WTC11 (cell line): ENCODE measurements at regions not wholly inside any gene's neighbourhood (a gene's known extent, or its start where the extent isn't known, plus 50 kb on each side); places are given as distances from the start of the nearest gene placed in this dataset.

Source experiments
- ATAC-seq: fragments of 200-7000 bp; cut with Tn5 transposase; 2 replicates; pipeline ENCODE4 v1.10.0; 2021; ENCODE audit warnings: mild to moderate bottlenecking, moderate library complexity
- CTCF ChIA-PET: fragments of 300-600 bp; sonication (Branson Sonifier 250); formaldehyde crosslinking; loops from one replicate; lab custom pipeline; 2021; ENCODE audit warnings: antibody characterized with exemption; lab: Charles Lee
- POLR2A ChIA-PET: fragments of 350-600 bp; sonication (Branson Sonifier 250); formaldehyde crosslinking; loops from one replicate; lab custom pipeline; 2021; ENCODE audit warnings: antibody characterized with exemption; lab: Charles Lee
- DNase-seq: peaks from one replicate; pipeline ENCODE4 v3.0.0; 2021; ENCODE audit warnings: low spot score
- H3K27ac Mint-ChIP-seq: 2 replicates; pipeline ENCODE4 v1.8.0; 2021; ENCODE audit warnings: mixed read lengths
- H3K27me3 Mint-ChIP-seq: 2 replicates; pipeline ENCODE4 v1.8.0; 2021; ENCODE audit warnings: low read depth, mild to moderate bottlenecking, moderate library complexity, mixed read lengths
- H3K36me3 Mint-ChIP-seq: 2 replicates; pipeline ENCODE4 v1.8.0; 2021; ENCODE audit warnings: mixed read lengths
- H3K4me1 Mint-ChIP-seq: 2 replicates; pipeline ENCODE4 v1.8.0; 2022; ENCODE audit warnings: mixed read lengths
- H3K4me3 Mint-ChIP-seq: 2 replicates; pipeline ENCODE4 v1.8.0; 2021; ENCODE audit warnings: mild to moderate bottlenecking, moderate library complexity, mixed read lengths
- H3K9me3 Mint-ChIP-seq: 2 replicates; pipeline ENCODE4 v1.8.0; 2021; ENCODE audit warnings: mixed read lengths
- IRF2 ChIP-seq: sonication (generic); formaldehyde crosslinking; IDR thresholded peaks from 2 replicates; pipeline ENCODE4 v1.8.0; 2022; ENCODE audit warnings: low read depth, missing genetic modification reagents, borderline replicate concordance
- NR1H2 ChIP-seq: sonication (generic); formaldehyde crosslinking; IDR thresholded peaks from 2 replicates; pipeline ENCODE4 v1.9.0; 2021; ENCODE audit warnings: mild to moderate bottlenecking, moderate library complexity, missing genetic modification reagents
- NR3C1 ChIP-seq: sonication (generic); formaldehyde crosslinking; conservative IDR thresholded peaks from 2 replicates; pipeline ENCODE4 v1.8.1; 2023; ENCODE audit warnings: low read depth, mild to moderate bottlenecking, missing genetic modification reagents
- SMAD3 ChIP-seq: sonication (generic); formaldehyde crosslinking; IDR thresholded peaks from 2 replicates; pipeline ENCODE4 v1.8.0; 2022; ENCODE audit warnings: missing genetic modification reagents, mild to moderate bottlenecking, borderline replicate concordance
- TP53 ChIP-seq: sonication (generic); formaldehyde crosslinking; IDR thresholded peaks from 2 replicates; pipeline ENCODE4 v1.8.1; 2023; ENCODE audit warnings: mild to moderate bottlenecking, missing genetic modification reagents
- ZNF232 ChIP-seq: sonication (generic); formaldehyde crosslinking; IDR thresholded peaks from 2 replicates; pipeline ENCODE4 v1.8.0; 2022; ENCODE audit warnings: mild to moderate bottlenecking, missing genetic modification reagents
- ZNF416 ChIP-seq: fragments of 250-450 bp; sonication (Bioruptor Pico); IDR thresholded peaks from 2 replicates; pipeline ENCODE4 v1.9.0; 2021; ENCODE audit warnings: mild to moderate bottlenecking, inconsistent platforms
- TF ChIP-seq, protein P1 (sequence below): fragments of 250-450 bp; sonication (Bioruptor Pico); IDR thresholded peaks from 2 replicates; pipeline ENCODE4 v1.9.0; 2021; ENCODE audit warnings: mild to moderate bottlenecking, borderline replicate concordance
- TF ChIP-seq, protein P2 (sequence below): sonication (generic); formaldehyde crosslinking; IDR thresholded peaks from 2 replicates; pipeline ENCODE4 v1.8.1; 2022; ENCODE audit warnings: low read depth, mild to moderate bottlenecking, moderate library complexity, missing genetic modification reagents, borderline replicate concordance
- TF ChIP-seq, protein P3 (sequence below): sonication (generic); formaldehyde crosslinking; IDR thresholded peaks from 2 replicates; pipeline ENCODE4 v1.8.1; 2022; ENCODE audit warnings: mild to moderate bottlenecking, missing genetic modification reagents, moderate library complexity, borderline replicate concordance
- TF ChIP-seq, protein P4 (sequence below): sonication (generic); formaldehyde crosslinking; IDR thresholded peaks from 2 replicates; pipeline ENCODE4 v1.8.0; 2022; ENCODE audit warnings: mild to moderate bottlenecking, missing genetic modification reagents
- TF ChIP-seq, protein P5 (sequence below): fragments of 250-450 bp; sonication (Bioruptor Pico); conservative IDR thresholded peaks from 2 replicates; pipeline ENCODE4 v1.9.0; 2021; ENCODE audit warnings: mild to moderate bottlenecking
- TF ChIP-seq, protein P6 (sequence below): sonication (generic); formaldehyde crosslinking; IDR thresholded peaks from 2 replicates; pipeline ENCODE4 v1.8.1; 2023; ENCODE audit warnings: mild to moderate bottlenecking, moderate library complexity, missing genetic modification reagents

DNA sequence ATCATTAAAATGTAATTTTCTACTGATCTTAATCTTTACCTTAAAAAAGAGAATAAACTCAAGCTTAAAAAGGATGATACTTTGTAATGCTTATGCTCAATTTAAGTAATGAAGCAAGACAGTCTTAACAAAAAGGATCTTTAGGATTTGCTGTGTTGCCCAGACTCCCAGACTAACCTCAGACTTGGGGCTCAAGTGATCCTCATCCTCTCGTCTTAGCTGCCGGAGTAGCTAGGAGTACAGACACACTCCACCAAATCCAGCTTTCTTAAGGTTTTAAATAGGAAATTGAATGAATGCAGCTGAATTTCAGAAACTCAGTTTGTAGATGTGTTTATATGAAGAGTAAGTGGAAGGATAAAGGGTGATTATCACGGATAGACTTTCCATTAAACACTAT lies 400.5 kb upstream of the DAB2 start:
- ChIA-PET POLR2A (no interaction called here), CTCF (no interaction called here)
- Mint-ChIP-seq H3K4me1 (no peaks in the 10 kb centered on the region), H3K4me3 (no peak overlapping the region), H3K9me3 (no peaks in the 10 kb centered on the region), H3K27me3 (no peaks in the 10 kb centered on the region), H3K36me3 (no peaks in the 10 kb centered on the region), H3K27ac (no peak overlapping the region)
- ATAC-seq, result no peak
- TF ChIP-seq, protein P1, sequence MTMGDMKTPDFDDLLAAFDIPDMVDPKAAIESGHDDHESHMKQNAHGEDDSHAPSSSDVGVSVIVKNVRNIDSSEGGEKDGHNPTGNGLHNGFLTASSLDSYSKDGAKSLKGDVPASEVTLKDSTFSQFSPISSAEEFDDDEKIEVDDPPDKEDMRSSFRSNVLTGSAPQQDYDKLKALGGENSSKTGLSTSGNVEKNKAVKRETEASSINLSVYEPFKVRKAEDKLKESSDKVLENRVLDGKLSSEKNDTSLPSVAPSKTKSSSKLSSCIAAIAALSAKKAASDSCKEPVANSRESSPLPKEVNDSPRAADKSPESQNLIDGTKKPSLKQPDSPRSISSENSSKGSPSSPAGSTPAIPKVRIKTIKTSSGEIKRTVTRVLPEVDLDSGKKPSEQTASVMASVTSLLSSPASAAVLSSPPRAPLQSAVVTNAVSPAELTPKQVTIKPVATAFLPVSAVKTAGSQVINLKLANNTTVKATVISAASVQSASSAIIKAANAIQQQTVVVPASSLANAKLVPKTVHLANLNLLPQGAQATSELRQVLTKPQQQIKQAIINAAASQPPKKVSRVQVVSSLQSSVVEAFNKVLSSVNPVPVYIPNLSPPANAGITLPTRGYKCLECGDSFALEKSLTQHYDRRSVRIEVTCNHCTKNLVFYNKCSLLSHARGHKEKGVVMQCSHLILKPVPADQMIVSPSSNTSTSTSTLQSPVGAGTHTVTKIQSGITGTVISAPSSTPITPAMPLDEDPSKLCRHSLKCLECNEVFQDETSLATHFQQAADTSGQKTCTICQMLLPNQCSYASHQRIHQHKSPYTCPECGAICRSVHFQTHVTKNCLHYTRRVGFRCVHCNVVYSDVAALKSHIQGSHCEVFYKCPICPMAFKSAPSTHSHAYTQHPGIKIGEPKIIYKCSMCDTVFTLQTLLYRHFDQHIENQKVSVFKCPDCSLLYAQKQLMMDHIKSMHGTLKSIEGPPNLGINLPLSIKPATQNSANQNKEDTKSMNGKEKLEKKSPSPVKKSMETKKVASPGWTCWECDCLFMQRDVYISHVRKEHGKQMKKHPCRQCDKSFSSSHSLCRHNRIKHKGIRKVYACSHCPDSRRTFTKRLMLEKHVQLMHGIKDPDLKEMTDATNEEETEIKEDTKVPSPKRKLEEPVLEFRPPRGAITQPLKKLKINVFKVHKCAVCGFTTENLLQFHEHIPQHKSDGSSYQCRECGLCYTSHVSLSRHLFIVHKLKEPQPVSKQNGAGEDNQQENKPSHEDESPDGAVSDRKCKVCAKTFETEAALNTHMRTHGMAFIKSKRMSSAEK, result no peak
- TF ChIP-seq TP53 (no peak), SMAD3 (CRISPR knock-in tag) (no peak), ZNF232 (CRISPR knock-in tag) (no peak), NR3C1 (CRISPR knock-in tag) (no peak)
- TF ChIP-seq, protein P2, sequence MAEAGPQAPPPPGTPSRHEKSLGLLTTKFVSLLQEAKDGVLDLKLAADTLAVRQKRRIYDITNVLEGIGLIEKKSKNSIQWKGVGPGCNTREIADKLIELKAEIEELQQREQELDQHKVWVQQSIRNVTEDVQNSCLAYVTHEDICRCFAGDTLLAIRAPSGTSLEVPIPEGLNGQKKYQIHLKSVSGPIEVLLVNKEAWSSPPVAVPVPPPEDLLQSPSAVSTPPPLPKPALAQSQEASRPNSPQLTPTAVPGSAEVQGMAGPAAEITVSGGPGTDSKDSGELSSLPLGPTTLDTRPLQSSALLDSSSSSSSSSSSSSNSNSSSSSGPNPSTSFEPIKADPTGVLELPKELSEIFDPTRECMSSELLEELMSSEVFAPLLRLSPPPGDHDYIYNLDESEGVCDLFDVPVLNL (CRISPR knock-in tag), result no peak
- DNase-seq, result no peak

DNA sequence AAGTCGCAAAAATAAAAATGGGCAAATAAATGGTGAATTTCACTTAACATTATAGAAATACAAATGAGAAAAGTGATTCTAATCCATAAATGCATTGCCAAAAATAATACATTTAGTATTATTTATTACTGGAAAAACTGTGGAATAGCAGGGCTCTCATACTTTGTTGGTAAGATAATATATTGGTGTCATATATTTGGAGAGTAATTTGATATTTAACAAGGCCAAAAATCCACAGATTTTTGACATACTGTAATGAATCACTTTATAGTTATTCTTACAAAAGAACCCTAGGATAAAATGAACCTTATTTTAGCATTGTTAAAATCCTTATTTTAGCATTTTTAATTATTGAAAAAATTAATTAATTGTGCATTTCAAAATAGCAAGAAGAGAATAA lies 397.2 kb upstream of the DAB2 start:
- DNase-seq (no peak), ATAC-seq (no peak)
- ChIA-PET CTCF (no interaction called here), POLR2A (no interaction called here)
- no peaks in the 10 kb centered on the region for H3K9me3 Mint-ChIP-seq
- no peaks in the 10 kb centered on the region for H3K4me1 Mint-ChIP-seq
- TF ChIP-seq, protein P3, sequence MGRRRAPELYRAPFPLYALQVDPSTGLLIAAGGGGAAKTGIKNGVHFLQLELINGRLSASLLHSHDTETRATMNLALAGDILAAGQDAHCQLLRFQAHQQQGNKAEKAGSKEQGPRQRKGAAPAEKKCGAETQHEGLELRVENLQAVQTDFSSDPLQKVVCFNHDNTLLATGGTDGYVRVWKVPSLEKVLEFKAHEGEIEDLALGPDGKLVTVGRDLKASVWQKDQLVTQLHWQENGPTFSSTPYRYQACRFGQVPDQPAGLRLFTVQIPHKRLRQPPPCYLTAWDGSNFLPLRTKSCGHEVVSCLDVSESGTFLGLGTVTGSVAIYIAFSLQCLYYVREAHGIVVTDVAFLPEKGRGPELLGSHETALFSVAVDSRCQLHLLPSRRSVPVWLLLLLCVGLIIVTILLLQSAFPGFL (CRISPR knock-in tag), result no peak
- TF ChIP-seq IRF2 (CRISPR knock-in tag) (no peak), NR1H2 (no peak), ZNF416 (CRISPR knock-in tag) (no peak), ZNF232 (CRISPR knock-in tag) (no peak)
- TF ChIP-seq, protein P4, sequence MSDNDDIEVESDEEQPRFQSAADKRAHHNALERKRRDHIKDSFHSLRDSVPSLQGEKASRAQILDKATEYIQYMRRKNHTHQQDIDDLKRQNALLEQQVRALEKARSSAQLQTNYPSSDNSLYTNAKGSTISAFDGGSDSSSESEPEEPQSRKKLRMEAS (CRISPR knock-in tag), result no peak
- TF ChIP-seq, protein P5, sequence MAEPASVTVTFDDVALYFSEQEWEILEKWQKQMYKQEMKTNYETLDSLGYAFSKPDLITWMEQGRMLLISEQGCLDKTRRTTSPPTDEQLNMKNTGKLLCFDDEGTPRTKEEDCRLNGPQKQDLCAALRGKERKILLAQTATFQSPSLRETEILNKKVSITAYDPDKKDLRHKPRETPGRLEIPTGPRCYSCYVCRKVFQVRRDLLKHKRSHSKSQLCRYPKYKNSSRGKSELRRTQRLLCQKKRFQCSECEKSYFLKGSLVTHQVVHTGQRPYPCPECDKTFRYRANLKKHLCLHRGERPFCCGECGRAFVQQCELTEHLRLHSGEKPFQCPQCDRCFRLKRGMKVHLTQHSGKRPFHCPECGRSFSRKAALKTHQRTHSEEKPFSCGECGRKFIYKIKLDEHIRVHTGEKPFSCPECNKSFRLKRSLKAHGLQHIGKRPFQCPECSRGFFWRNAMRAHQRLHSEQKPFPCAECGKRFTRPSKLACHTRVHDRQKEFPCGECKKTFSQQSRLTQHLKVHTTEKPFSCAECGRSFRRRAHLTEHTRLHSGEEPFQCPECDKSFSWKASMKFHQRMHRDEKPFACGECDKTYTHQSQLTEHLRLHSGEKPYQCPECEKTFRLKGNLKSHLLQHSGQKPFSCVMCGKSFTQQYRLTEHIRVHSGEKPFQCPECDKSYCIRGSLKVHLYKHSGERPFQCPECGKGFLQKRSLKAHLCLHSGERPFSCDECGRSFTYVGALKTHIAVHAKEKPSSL (CRISPR knock-in tag), result no peak
- TF ChIP-seq, protein P6, sequence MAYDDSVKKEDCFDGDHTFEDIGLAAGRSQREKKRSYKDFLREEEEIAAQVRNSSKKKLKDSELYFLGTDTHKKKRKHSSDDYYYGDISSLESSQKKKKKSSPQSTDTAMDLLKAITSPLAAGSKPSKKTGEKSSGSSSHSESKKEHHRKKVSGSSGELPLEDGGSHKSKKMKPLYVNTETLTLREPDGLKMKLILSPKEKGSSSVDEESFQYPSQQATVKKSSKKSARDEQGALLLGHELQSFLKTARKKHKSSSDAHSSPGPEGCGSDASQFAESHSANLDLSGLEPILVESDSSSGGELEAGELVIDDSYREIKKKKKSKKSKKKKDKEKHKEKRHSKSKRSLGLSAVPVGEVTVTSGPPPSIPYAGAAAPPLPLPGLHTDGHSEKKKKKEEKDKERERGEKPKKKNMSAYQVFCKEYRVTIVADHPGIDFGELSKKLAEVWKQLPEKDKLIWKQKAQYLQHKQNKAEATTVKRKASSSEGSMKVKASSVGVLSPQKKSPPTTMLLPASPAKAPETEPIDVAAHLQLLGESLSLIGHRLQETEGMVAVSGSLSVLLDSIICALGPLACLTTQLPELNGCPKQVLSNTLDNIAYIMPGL (CRISPR knock-in tag), result no peak
- no peak overlapping the region for H3K4me3 Mint-ChIP-seq
- H3K27me3 Mint-ChIP-seq, result no peaks in the 10 kb centered on the region
- H3K36me3 Mint-ChIP-seq, result no peaks in the 10 kb centered on the region
- no peak overlapping the region for H3K27ac Mint-ChIP-seq
